Activated CD4-positive, alpha-beta T cell treated with anti-CD3 and anti-CD28 coated beads, Interleukin-2, amount 10 ng/mL, durations not matched to agents 7 days and 5 days (primary cell): ENCODE measurements at regions not wholly inside any gene's neighbourhood (a gene's known extent, or its start where the extent isn't known, plus 50 kb on each side); places are given as distances from the start of the nearest gene placed in this dataset.
"Not testable (repeated sequence)": the region's sequence is repeated elsewhere in the genome, so short reads cannot be mapped to it uniquely, and the experiment has no call there.

Source experiments
- CTCF ChIA-PET: fragments of 350-600 bp; sonication (Branson Sonifier 250); formaldehyde crosslinking; loops from one replicate; lab custom pipeline; 2021; ENCODE audit warnings: antibody characterized with exemption; lab: Charles Lee
- POLR2A ChIA-PET: fragments of 350-600 bp; sonication (Branson Sonifier 250); formaldehyde crosslinking; loops from one replicate; lab custom pipeline; 2021; ENCODE audit warnings: antibody characterized with exemption; lab: Charles Lee
- DNase-seq: peaks from one replicate; pipeline ENCODE4 v3.0.0-alpha.2; 2020
- H3K27ac Mint-ChIP-seq: one replicate; pipeline ENCODE4 v1.8.0; 2021; ENCODE audit warnings: mild to moderate bottlenecking, moderate library complexity, mixed read lengths
- H3K27me3 Mint-ChIP-seq: one replicate; pipeline ENCODE4 v1.8.0; 2021; ENCODE audit warnings: mixed read lengths
- H3K36me3 Mint-ChIP-seq: one replicate; pipeline ENCODE4 v1.8.0; 2021; ENCODE audit warnings: low read depth, mixed read lengths
- H3K4me1 Mint-ChIP-seq: one replicate; pipeline ENCODE4 v1.8.0; 2021; ENCODE audit warnings: mixed read lengths
- H3K4me3 Mint-ChIP-seq: one replicate; pipeline ENCODE4 v1.8.0; 2021; ENCODE audit warnings: mild to moderate bottlenecking, moderate library complexity, mixed read lengths
- H3K9me3 Mint-ChIP-seq: one replicate; pipeline ENCODE4 v1.8.0; 2021; ENCODE audit warnings: mixed read lengths

DNA sequence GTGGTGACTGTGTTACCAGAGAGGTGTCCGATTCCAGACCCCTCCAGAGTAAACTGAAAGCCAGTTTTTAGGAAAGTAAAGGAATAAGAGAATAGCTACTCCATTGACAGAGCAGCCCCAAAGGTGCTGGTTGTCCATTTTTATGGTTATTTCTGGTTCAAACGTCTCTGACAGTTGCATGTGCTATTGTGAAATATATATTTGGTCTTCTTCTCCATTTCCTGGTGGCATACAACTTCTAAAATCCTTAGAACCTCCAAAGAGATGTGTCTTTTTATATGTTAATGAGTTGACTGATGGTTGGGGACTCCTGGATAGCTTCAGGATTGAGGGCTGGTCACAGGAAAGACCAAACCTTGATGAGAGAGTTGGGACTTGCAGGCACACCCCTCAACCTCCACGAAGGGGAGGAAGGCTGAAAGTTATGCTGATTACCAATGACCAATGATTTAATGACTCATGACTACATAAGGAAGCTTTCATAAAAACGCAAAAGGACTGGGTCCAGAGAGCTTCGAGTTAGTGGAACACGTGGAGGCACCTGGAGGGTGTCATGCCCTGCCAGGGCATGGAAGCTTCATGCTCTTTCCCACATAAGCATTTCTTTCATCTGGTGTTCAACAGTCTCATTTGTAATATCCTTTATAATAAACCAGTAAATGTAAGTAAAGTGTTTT lies 100.7 kb downstream of the SLC16A1 start:
- H3K27ac Mint-ChIP-seq = no peak overlapping the region
- DNase-seq = no peak
- peaks cover 2% of the 10 kb centered on the region for H3K36me3 Mint-ChIP-seq
- H3K27me3 Mint-ChIP-seq = peaks cover 42% of the 10 kb centered on the region
- H3K9me3 Mint-ChIP-seq = peaks cover 3% of the 10 kb centered on the region
- peak overlapping the region; percentile 25 for H3K4me3 Mint-ChIP-seq
- ChIA-PET POLR2A (no interaction called here), CTCF (interaction anchor here (0.6 to 1.0 kb wide), 3 partner anchors 9 to 345 kb away, joined by 3 to 5 read pairs (median 3); no protein-coding TSS in a partner anchor)
- H3K4me1 Mint-ChIP-seq = peaks cover 5% of the 10 kb centered on the region

DNA sequence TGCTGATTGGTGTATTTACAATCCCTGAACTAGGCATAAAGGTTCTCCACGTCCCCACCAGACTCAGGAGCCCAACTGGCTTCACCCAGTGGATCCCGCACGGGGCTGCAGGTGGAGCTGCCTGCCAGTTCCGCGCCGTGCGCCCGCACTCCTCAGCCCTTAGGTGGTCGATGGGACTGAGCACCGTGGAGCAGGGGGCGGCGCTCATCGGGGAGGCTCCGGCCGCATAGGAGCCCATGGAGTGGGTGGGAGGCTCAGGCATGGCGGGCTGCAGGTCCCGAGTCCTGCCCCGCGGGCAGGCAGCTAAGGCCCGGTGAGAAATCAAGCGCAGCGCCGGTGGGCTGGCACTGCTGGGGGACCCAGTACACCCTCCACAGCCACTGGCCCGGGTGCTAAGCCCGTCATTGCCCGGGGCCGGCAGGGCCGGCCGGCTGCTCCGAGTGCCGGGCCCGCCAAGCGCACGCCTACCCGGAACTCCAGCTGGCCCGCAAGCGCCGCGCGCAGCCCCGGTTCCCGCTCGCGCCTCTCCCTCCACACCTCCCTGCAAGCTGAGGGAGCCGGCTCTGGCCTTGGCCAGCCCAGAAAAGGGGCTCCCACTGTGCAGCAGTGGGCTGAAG lies 101.5 kb downstream of the SLC16A1 start:
- DNase-seq, H3K4me3 Mint-ChIP-seq, H3K9me3 Mint-ChIP-seq, POLR2A ChIA-PET, H3K27ac Mint-ChIP-seq, H3K36me3 Mint-ChIP-seq, H3K4me1 Mint-ChIP-seq: not testable (repeated sequence)
- CTCF ChIA-PET = interaction anchor here (1.0 kb wide), 1 partner anchor 91 kb away, joined by 3 read pairs; no protein-coding TSS in a partner anchor
- peaks cover 50% of the 10 kb centered on the region for H3K27me3 Mint-ChIP-seq

DNA sequence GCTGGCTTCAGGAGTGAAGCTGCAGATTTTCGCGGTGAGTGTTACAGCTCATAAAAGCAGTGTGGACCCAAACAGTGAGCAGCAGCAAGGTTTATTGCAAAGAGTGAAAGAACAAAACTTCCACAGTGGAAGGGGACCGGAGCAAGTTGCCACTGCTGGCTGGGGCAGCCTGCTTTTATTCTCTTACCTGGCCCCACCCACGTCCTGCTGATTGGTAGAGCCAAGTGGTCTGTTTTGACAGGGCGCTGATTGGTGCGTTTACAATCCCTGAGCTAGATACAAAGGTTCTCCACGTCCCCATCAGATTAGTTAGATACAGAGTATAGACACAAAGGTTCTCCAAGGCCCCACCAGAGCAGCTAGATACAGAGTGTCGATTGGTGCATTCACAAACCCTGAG lies 102.1 kb downstream of the SLC16A1 start:
- peaks cover 55% of the 10 kb centered on the region for H3K27me3 Mint-ChIP-seq
- CTCF ChIA-PET, H3K36me3 Mint-ChIP-seq, H3K4me3 Mint-ChIP-seq, POLR2A ChIA-PET, DNase-seq, H3K4me1 Mint-ChIP-seq, H3K27ac Mint-ChIP-seq, H3K9me3 Mint-ChIP-seq: not testable (repeated sequence)

DNA sequence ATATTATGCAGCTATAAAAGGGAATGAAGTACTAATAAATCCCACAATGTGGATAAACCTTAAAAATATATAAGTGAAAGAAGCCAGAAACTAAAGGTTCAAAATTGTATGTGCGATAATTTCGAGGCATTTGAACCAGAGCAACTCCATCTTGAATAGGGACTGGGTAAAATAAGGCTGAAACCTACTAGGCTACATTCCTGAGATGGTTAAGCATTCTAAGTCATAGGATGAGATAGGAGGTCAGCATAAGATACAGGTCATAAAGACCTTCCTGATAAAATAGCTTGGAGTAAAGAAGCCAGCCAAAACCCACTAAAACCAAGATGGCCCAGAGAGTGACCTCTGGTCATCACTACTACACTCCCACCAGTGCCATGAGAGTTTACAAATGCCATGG lies 103.1 kb downstream of the SLC16A1 start:
- Mint-ChIP-seq H3K9me3 (peaks cover 3% of the 10 kb centered on the region), H3K27me3 (peaks cover 60% of the 10 kb centered on the region), H3K36me3 (peaks cover 2% of the 10 kb centered on the region), H3K27ac (no peak overlapping the region), H3K4me1 (peaks cover 9% of the 10 kb centered on the region), H3K4me3 (no peak overlapping the region)
- POLR2A ChIA-PET = no interaction called here
- CTCF ChIA-PET = interaction anchor here (1.1 kb wide), 1 partner anchor 16 kb away, joined by 3 read pairs; no protein-coding TSS in a partner anchor
- DNase-seq = no peak

DNA sequence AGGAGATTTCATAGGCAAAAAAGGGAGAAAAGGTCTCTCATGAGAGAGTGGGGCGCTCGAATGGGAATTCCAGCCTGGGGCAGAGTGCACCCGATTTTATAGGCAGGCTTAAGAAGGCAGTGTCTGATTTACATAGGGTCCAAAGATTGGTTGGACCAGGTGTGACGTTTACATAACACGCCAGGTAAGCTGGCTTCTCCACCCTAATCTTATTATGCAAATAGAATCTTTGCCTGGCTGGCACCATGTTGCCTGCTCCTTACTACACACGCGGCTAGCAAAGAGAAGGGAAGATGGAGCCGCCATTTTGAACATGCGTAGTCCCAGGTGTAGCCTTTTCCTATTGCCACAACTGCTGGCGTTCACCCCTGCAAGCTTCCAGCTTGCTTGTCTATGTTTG lies 103.7 kb downstream of the SLC16A1 start:
- CTCF ChIA-PET = interaction anchor here (1.1 kb wide), 1 partner anchor 15 kb away, joined by 3 read pairs; no protein-coding TSS in a partner anchor

DNA sequence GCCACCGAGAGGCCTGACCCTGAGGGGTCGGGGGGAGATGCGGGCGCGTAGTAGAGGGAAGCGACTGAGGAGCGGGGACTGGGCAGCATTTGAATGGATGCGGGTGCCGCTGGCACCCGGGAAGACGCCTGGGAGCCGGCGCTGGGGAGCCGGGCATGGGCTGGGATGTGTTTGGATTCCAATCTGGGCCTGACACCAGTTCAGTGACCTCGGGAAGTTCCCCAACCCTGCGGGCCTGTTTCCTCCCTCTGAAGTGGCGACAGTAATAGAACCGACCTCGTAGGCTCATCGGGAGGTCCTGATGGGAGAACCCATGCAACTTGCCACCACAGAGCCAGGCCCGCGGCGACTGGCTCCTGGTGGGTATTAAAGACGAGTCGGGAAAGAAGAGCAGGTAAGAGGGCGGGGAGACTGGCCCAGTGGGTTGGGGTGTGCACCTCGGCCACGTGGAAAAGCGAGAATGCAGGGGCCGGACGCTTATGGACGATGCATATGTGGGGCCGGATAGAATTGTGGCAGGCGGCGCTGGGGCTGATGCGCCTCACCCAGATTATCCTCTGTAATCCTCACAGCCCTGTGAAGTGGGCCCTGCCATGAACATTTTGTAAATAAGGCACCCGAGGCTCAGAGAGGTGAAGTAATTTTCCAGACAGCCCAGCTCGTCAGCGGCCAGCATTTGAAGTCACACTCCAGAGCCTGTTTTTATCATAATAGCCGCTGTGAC lies 105.8 kb downstream of the SLC16A1 start:
- H3K4me1 Mint-ChIP-seq = peaks cover 7% of the 10 kb centered on the region
- peaks cover 57% of the 10 kb centered on the region for H3K27me3 Mint-ChIP-seq
- peaks cover 3% of the 10 kb centered on the region for H3K9me3 Mint-ChIP-seq
- no peak overlapping the region for H3K27ac Mint-ChIP-seq
- H3K36me3 Mint-ChIP-seq = peaks cover under 1% of the 10 kb centered on the region
- POLR2A ChIA-PET = no interaction called here
- no peak overlapping the region for H3K4me3 Mint-ChIP-seq
- CTCF ChIA-PET = interaction anchor here (0.5 kb wide), 1 partner anchor 11 kb away, joined by 3 read pairs; no protein-coding TSS in a partner anchor
- no peak for DNase-seq

More for the DNA sequence above, 103.7 kb downstream of the SLC16A1 start:
- Mint-ChIP-seq H3K9me3 (peaks cover 3% of the 10 kb centered on the region), H3K27me3 (peaks cover 59% of the 10 kb centered on the region), H3K4me3 (no peak overlapping the region), H3K36me3 (peaks cover 2% of the 10 kb centered on the region), H3K4me1 (peaks cover 9% of the 10 kb centered on the region), H3K27ac (no peak overlapping the region)
- DNase-seq = no peak
- POLR2A ChIA-PET = no interaction called here

DNA sequence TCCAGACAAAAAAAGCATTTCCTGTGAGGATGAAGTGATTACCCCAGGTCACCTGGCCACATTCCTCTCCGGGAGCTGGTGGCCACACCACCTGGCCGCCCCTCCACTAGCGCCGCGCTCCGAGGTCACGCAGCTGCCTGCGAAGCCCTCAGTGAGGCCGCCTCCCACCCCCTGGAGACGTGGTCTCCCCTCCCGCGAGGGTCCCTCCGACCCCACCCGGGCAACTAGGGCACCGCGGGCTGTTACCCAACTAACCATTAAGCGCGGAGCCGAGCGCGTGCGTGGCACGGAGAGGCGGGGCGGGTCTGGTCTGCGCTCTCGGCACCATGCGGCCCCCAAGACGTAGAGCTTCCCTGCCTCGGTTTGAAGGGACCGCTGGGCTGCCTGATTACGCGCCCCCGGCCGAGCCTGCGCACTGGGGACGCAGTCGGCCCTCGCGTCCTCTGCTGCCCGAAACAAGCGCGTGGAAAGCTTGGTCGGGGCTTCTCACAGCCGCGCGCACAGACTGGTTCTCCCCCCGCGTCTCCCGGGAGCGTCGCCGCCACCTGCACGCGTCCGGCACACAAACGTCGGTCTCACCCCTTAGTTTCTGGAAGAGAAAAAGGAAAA lies 106.5 kb downstream of the SLC16A1 start:
- Mint-ChIP-seq H3K27ac (no peak overlapping the region), H3K9me3 (peaks cover 3% of the 10 kb centered on the region), H3K27me3 (peaks cover 54% of the 10 kb centered on the region), H3K36me3 (no peaks in the 10 kb centered on the region), H3K4me1 (peaks cover 4% of the 10 kb centered on the region), H3K4me3 (no peak overlapping the region)
- CTCF ChIA-PET = interaction anchor here (1.5 kb wide), 1 partner anchor 223 kb away, joined by 3 read pairs; the partner anchor contains the start of gene LRIG2
- no peak for DNase-seq
- POLR2A ChIA-PET = no interaction called here

DNA sequence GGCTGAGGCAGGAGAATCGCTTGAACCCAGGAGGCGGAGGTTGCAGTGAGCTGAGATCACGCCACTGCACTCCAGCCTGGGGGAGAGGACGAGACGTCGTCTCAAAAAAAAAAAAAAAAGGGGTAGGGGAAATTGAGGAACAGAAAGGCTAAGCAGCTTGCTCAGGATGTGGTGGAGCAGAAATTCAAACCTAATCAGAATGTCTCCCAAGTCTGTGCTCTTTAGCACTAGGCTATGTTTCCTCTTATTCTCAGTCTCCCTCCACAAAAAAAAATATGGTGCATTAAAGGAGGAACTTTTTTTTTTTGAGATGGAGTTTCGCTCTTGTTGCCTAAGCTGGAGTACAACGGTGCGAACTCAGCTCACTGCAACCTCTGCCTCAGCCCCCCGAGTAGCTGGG lies 114.2 kb downstream of the SLC16A1 start:
- Mint-ChIP-seq H3K9me3 (no peaks in the 10 kb centered on the region), H3K27ac (no peak overlapping the region), H3K4me3 (no peak overlapping the region), H3K4me1 (peaks cover 13% of the 10 kb centered on the region), H3K36me3 (no peaks in the 10 kb centered on the region), H3K27me3 (peaks cover 26% of the 10 kb centered on the region)
- DNase-seq = no peak
- ChIA-PET CTCF (interaction anchor here (0.6 kb wide), 2 partner anchors 10 to 212 kb away, joined by 3 read pairs; no protein-coding TSS in a partner anchor), POLR2A (no interaction called here)

DNA sequence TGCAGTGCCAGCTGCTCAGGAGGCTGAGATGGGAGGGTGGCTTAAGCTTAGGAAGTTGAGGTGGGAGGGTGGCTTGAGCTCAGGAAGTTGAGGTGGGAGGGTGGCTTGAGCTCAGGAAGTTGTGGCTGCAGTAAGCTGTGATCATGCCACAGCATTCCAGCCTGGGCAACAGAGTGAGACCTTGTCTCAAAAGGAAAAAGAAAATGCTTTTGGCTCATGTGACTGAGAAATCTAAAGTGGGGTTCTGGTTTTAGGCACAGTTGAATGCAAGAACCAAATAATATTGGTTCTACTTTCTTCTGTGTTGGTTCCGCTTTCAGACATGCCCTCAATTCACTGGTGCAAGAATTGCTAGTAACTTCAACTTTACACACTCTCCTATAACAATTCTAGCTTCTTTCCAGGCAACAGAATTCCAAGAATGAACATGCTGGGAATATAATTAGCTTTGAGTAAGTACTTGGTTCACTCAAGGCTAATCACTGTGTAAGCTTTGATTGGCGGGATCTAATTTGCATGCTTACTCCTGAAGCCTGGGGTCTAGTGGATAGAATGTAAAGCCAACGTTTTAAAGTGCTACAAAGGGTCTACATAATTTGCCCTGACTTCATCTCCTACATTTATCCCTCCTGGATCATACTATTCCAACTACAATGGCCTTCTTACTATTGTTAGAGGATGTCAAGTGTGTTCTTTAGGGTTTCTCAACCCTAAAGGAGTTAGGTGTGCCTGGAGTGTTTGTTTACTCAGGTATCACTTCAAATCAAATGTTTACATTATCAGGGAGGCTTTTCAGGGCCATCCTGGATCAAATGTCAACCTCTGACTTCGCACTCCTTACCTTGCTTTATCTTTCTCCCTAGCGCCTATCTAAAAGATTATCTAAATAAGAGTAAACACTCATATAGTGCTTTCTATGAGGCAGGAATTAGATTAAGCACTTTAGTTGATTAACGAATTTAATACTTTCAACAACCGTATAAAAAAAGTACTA lies 115.1 kb downstream of the SLC16A1 start:
- Mint-ChIP-seq H3K36me3 (no peaks in the 10 kb centered on the region), H3K4me3 (peak overlapping the region; percentile 32), H3K27ac (no peak overlapping the region), H3K27me3 (peaks cover 27% of the 10 kb centered on the region), H3K4me1 (peaks cover 13% of the 10 kb centered on the region), H3K9me3 (no peaks in the 10 kb centered on the region)
- POLR2A ChIA-PET = no interaction called here
- CTCF ChIA-PET = interaction anchor here (0.6 kb wide), 1 partner anchor 9 kb away, joined by 3 read pairs; no protein-coding TSS in a partner anchor
- no peak for DNase-seq

DNA sequence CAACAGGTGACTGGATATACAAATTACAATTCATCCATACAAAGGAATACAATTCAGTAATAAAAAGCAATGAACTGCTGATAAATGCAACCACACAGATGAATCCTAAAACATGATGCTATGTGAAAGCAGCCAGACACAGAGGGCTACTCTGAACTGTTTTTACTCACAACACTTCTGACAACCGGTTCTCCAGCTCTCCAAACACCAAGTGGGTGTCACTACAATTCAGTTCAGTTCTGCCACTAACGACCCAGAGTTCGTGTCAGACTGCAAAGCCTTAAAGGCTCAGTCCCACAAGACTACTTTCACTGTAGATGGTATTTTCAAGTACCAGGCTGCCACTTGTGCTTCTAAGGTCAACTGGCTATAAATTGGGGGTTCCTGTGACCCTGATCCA lies 119.4 kb downstream of the SLC16A1 start:
- no peak for DNase-seq
- Mint-ChIP-seq H3K4me3 (no peak overlapping the region), H3K36me3 (no peaks in the 10 kb centered on the region), H3K9me3 (no peaks in the 10 kb centered on the region), H3K4me1 (peaks cover 13% of the 10 kb centered on the region), H3K27me3 (peaks cover 21% of the 10 kb centered on the region), H3K27ac (no peak overlapping the region)
- CTCF ChIA-PET = interaction anchor here (1.0 kb wide), 1 partner anchor 16 kb away, joined by 3 read pairs; no protein-coding TSS in a partner anchor
- POLR2A ChIA-PET = no interaction called here

DNA sequence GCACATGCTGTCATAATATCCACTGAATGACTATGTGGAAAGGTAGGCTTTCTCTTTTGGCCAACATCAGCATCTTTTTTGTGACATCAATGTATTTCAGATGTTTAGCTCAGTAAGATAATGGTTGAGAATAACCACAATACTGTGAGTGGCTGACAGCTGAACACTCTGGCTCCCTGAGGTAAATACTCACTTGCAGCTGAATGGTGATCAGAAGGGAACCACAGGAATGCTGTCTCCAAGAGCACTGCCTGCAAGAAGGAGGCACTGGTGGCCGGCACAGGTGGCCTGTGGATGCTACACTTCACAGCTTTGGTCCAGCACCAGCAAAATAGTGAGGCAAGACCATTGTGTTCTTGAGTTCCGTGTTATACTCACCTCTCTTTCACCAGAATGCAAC lies 118.7 kb upstream of the PPM1J start:
- no peaks in the 10 kb centered on the region for H3K4me1 Mint-ChIP-seq
- CTCF ChIA-PET = interaction anchor here (1.2 kb wide), 1 partner anchor 239 kb away, joined by 4 read pairs; the partner anchor contains the start of gene LRIG2

More for the DNA sequence above, 118.7 kb upstream of the PPM1J start:
- no peaks in the 10 kb centered on the region for H3K36me3 Mint-ChIP-seq
- H3K27ac Mint-ChIP-seq = no peak overlapping the region
- H3K9me3 Mint-ChIP-seq = no peaks in the 10 kb centered on the region
- POLR2A ChIA-PET = no interaction called here
- DNase-seq = no peak
- H3K27me3 Mint-ChIP-seq = peaks cover 11% of the 10 kb centered on the region
- no peak overlapping the region for H3K4me3 Mint-ChIP-seq
